HG03103 (cell line): ENCODE measurements at regions not wholly inside any gene's neighbourhood (a gene's known extent, or its start where the extent isn't known, plus 50 kb on each side); places are given as distances from the start of the nearest gene placed in this dataset.

Source experiments
- ATAC-seq: cut with Tn5 transposase; IDR thresholded peaks from one replicate; pipeline ENCODE4 v1.9.1; 2021; ENCODE audit warnings: low read depth; ENCODE audit not compliant: unreplicated experiment

DNA sequence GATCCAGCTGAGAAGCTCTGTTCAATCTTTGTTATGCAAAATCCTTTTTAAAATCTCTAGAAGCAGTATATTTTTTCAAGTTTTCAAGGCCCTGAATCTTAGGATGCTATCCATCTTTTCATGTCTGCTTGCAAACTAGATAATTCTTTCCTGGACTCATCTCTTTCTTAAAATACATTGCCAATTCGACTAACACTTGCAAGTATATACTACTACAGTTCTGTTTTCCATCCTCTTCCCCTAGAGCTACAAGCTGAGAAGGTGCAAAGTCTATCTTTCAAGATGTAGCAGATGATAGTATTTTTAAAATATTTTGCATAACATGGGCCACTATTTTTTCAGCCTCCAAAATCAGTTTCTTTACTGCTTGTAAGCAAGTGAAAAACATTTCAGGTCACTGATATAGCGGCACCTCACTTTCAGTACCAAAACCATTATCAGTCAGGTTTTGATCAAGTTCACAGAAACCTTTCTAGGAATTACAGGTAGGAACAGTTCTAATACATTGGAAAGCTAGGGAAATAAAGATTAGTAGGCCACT is 196.4 kb upstream of the CDH20 start:
- no peak for ATAC-seq

DNA sequence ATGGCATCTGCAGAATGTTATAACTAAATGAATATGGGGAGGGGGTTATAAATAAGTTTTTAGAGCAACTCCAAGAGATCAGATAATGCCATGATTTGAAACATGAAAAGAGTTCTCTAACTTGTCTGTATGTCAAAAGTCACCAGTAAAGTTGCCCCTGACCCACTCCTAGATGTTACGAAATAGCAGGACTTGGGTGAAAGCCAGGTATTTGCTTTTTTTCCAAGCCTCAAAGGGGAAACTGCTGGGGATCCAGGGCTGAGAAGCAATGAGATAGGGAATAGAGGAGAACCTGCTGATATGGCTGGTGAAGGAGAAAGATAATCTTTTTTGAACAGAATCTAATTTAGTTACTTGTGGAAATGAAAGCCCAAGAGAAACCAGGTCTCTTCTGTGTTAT is 191.5 kb upstream of the CDH20 start:
- ATAC-seq: no peak

- no peak for ATAC-seq
Observed at GRCh38 chr18:61148322-61148721, 184.9 kb upstream of the CDH20 start.

DNA sequence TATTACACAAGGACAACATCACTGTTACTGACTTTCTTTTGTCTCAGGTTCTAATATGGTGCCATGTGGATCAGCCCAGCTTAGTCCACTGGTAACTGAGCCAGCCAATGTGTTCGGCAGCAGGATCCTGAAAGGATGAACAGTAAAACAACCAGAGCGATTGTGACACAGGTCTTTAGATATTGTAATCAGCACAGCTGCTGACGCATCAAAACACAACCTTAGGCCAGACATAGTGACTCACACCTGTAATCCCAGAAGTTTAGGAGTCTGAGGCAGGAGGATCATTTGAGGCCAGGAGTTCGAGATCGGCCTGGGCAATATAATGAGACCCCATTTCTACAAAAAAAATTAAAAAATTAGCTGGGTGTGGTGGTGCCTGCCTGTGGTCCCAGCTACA is 183.4 kb upstream of the CDH20 start:
- no peak for ATAC-seq

- no peak for ATAC-seq
Observed at GRCh38 chr18:61153571-61153970, 179.7 kb upstream of the CDH20 start.

DNA sequence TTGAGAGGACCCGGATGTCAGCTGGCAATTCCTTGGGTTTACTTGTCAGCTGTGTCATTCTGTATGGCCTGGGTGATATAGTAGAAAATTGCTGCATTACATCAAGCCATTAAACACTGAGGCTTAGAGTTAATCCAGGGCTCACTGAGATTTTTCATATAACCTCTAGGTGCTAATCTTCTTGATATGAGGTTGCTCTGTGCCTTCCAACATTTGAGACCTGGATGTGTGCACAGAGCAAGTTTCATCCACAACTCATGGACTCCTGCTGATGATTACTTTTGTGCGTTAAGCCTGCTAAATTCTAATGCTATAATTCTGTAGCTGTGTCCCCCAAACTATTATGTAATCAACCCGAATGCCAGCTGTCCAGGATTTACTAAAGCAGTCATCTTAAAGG is 178.4 kb upstream of the CDH20 start:
- ATAC-seq: no peak

GRCh38 chr18:61155586-61155985 is 177.6 kb upstream of the CDH20 start:
- no peak for ATAC-seq

DNA sequence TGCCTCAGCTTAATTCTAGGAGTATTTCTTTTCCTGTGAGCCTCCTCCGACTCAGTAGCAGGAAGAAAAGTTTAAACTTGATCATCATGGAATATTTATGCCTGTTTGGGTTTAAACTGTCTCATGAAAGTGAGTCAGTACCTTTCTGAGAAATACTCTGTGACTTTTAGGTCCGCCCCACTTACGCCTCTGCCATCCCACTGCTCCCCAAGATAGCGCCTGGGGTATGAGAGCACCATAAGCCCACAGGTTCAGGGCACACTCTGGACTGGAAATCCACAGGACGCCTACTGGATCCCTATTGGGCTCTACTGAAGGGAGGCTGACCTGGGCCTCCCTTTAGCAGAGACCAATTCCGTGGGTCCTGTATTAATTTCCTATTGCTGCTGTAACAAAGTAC is 175.8 kb upstream of the CDH20 start:
- ATAC-seq: no peak

DNA sequence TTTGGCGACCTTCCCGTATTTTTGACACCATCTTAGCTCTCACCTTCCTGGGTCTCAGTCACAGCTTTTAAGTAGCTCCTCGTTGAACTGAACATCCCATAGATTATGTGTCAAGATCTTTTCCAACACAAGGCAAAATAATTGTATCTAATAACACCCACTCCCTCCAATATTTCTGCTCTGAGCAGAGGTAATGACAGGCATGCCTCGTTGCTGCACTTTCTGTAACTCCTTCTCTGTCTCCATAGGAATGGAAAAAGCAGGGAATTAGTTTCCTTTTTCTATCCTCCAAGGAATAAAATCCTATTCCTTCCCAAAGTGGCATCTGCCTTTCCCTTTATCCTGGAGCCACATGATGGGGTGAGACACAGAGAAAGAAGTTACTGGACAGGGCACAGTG is 174.0 kb upstream of the CDH20 start:
- ATAC-seq: no peak

DNA sequence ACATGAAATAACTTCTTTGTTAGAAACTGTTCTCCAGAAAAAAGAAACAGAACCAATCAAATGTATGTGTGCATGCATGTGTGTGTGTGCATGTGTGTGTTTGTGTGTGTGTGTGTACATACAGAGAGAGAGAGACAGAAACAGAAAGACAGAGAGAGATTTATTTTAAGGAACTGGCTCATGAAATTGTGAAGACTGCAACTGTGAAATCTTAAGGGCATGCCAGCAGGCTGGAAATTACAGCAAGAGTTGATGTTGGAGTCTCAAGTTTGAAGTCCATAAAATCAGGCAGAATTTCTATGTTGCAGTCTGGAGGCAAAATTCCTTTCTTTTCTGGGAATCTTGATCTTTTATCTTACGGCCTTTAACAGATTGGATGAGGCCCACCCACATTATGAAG is 168.9 kb upstream of the CDH20 start:
- ATAC-seq: no peak

GRCh38 chr18:61167902-61168301 is 165.3 kb upstream of the CDH20 start:
- ATAC-seq: no peak

DNA sequence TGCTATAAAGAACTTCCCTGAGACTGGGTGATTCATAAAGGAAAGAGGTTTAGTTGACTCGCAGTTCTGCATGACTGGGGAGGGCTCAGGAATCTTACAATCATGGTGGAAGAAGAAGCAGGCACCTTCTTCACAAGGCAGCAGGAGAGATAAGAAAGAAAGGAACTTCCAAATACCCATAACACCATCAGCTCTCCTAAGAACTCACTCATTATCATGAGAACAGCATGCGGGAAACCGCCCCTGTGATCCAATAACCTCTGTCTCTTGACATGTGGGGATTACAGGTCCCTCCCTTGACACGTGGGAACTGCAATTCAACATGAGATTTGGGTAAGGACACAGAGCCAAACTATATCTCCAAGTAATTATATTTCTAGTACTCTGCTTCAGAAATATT is 163.8 kb upstream of the CDH20 start:
- no peak for ATAC-seq

DNA sequence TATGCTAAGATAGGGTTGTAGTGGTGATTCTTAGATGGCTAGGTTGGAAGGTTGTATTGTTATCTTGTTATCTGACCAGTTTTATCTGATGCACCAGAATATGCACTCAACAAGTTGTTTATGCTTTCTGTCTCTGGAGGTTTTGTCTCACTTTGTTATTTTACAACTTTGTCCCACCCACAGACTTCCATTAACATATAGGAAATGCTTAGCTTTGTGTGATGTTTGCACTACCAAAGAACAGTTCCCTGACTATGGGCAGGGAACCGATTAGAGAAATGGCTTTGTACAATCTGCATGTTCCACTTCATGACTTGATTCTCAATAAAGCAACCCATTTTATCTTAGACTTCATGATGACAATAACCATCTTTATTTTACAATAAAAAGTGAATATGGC is 160.6 kb upstream of the CDH20 start:
- no peak for ATAC-seq

- no peak for ATAC-seq
Observed at GRCh38 chr18:61173554-61173953, 159.7 kb upstream of the CDH20 start.

DNA sequence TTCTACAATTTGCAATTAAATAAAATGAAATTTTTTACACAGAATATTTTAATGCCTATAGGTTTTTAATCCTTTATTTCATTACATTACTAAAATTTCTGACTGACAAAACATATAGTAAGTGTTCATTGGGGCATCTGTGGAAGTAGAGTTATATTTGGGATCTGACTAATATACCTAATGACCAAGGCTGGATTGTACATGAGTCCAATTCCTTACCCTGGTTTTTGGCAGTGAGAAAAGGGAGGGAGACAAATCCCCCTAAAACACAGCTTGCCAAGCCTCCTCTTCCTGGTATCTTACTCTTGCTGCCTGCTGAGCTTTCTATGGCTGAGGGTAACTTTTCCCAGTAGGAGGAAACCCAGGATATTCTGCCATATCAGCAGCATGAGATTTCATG is 149.4 kb upstream of the CDH20 start:
- no peak for ATAC-seq

GRCh38 chr18:61187971-61188370 is 145.3 kb upstream of the CDH20 start:
- ATAC-seq: no peak

DNA sequence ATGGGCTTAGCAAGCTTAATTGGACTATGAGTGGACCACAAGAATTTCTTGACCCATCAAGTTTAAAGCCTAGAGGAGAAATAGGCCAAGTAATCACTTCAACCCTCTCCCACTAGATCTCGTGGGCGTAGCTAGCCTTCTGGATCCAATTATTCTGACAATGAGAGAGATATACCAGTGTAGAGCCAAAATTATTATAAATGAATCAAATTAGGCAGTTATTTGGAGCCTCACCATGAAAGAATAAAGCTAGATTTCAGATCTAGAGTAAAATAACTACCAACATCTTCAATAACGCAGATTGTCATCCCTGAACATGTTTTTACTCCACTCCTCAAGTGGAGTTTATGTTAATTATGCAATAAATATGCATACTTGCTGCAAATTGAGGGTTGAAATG is 143.9 kb upstream of the CDH20 start:
- ATAC-seq: no peak

DNA sequence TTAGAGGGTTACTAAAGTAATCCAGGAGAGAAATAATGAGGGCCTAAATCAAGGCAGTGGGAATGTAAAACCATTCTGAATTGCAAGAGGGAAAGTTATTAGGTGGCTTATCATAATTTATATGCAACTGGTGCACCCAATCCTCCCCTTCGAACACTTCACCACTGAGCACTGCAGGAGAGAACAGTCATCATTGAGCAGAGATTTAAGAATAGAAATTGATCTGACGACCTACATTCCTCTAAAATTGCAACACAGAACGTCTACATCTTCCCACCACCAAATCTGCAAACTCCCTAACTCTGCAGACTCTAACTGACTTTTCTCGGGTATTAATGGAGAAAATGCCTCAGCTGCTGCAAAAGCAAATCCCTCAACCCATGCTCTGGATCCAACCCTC is 138.5 kb upstream of the CDH20 start:
- no peak for ATAC-seq

DNA sequence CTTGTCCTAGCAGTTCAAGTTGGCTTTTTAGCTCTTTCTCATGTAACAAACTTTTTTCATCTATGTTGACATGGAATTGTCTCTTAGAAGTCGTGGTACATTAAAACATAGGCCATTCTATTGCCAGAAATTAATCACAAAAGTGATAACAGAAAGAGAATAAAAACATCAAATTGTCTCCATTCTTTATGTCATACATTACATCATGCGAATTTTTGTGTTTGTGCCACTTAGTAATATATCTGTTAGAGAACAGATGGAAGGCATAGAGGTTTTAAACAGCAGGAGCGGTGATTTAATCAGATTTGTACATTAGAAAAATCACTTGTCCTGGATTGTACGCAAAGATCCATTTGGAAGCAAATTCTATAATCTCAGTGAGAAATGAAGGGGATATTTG is 136.5 kb upstream of the CDH20 start:
- ATAC-seq: no peak

GRCh38 chr18:61198486-61198885 is 134.7 kb upstream of the CDH20 start:
- no peak for ATAC-seq

- ATAC-seq: no peak
Observed at GRCh38 chr18:61199171-61199848, 133.9 kb upstream of the CDH20 start.

DNA sequence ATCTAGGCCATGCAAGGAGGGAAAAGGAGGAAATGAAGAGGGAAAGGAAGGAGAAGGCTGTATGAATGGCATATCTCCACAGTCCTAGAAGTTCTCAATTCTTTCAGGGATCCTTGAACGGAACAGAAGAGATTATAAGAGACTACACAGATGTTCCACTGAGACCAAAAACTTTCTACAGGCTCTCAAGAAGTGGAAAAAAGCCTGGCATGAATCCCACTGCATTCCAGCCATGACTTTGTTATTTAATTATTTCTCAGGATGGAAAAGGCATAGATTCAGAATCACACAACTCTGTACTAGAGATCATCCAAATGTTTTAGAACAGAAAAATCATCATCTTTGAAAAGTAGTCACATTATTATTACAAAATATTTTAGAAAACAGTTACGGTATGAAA is 131.7 kb upstream of the CDH20 start:
- no peak for ATAC-seq

DNA sequence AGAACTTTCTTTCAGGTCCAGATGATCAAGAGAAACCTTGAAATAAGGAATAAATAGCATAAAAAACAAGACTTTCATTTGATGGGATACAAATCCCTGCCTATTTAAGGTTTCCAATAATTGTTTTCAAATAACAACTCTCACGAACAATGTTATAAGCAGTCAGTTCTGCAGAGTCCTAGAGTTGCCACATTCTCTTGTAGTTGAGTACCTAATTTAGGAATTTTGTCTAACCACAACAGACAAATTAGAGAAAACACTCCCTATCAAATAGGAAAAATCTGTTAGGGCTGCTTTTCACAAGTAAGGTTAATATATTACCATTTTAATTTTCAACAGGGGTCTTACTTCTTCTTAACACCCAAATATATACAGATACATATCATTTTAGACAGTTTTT is 130.1 kb upstream of the CDH20 start:
- no peak for ATAC-seq
